Tibial artery (tissue), 4 donors: ENCODE measurements at regions not wholly inside any gene's neighbourhood (a gene's known extent, or its start where the extent isn't known, plus 50 kb on each side); places are given as distances from the start of the nearest gene placed in this dataset.

Experiments
- DNase-seq, 2 donors: peaks; one replicate each; pipeline ENCODE4 v3.0.0-alpha.2; 2019
- H3K27ac ChIP-seq, 2 donors: fragments of 200-600 bp; sonication (generic) in 1 of 2; 1 replicate in 1 of 2; 2 replicates in 1 of 2; pipeline ENCODE4 v1.5.1; 2018 to 2019; ENCODE audit warnings: mild to moderate bottlenecking in 1 of 2
- H3K27me3 ChIP-seq, 2 donors: fragments of 200-600 bp; sonication (generic) in 1 of 2; one replicate each; pipeline versions ENCODE4 v1.5.1 to v1.6.0; 2016 to 2019
- H3K36me3 ChIP-seq, 3 donors: fragments of 200-600 bp; sonication (generic) in 2 of 3; one replicate each; pipeline ENCODE4 v1.5.1; 2016 to 2019; ENCODE audit warnings: mild to moderate bottlenecking in 2 of 3
- H3K4me1 ChIP-seq, 4 donors: fragments of 200-600 bp; sonication (generic) in 2 of 4; 1 replicate in 3 of 4; 2 replicates in 1 of 4; pipeline ENCODE4 v1.5.1; 2016 to 2019
- H3K4me3 ChIP-seq, 2 donors: fragments of 200-600 bp; sonication (generic) in 1 of 2; 1 replicate in 1 of 2; 2 replicates in 1 of 2; pipeline ENCODE4 v1.5.1; 2018 to 2019; ENCODE audit warnings: mild to moderate bottlenecking in 2 of 2
- H3K9me3 ChIP-seq, 3 donors: fragments of 200-600 bp; sonication (generic) in 1 of 3; one replicate each; pipeline ENCODE4 v1.5.1; 2016 to 2019
- intact Hi-C: fragments of 100-400 bp; cut with DNase I; formaldehyde crosslinking; loops from one replicate; pipeline ENCODE4 v1.15.0; 2023; ENCODE audit warnings: low total_unique reads
- TF ChIP-seq, protein P1 (sequence below), 2 experiments: fragments of 200-600 bp in 1 of 2; fragments of 450-650 bp in 1 of 2; IDR thresholded peaks; one replicate each; pipeline ENCODE4 v1.5.1; 2017 to 2019; ENCODE audit warnings: antibody characterized with exemption in 2 of 2, mild to moderate bottlenecking in 1 of 2, moderate library complexity in 1 of 2

DNA sequence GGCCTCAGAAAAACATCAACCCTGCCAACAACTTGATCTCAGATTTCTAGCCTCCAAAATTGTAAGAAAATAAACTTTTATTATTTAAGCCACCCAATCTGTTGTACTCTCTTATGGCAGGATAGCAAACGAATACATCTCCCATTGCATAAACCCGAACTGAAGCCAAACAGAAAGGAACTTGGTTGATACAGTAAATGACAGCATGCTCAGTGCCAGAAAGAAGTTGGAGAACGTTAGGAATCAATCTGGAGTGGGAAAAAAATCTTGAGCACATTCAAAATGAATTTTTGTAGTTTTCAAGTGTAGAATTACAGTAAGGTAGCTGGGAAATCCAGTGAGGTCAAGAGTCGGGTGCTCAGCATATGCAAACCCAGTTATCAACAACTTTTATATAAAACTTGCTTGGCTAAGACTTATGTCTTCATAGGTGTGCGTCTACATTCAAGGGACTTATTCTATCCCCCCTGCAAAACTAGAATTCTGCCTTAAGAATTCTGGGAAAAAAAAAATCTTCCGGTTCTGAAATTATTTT is 157.5 kb upstream of the ANKRD50 start:
- no peak overlapping the region for H3K4me3 ChIP-seq
- TF ChIP-seq, protein P1, sequence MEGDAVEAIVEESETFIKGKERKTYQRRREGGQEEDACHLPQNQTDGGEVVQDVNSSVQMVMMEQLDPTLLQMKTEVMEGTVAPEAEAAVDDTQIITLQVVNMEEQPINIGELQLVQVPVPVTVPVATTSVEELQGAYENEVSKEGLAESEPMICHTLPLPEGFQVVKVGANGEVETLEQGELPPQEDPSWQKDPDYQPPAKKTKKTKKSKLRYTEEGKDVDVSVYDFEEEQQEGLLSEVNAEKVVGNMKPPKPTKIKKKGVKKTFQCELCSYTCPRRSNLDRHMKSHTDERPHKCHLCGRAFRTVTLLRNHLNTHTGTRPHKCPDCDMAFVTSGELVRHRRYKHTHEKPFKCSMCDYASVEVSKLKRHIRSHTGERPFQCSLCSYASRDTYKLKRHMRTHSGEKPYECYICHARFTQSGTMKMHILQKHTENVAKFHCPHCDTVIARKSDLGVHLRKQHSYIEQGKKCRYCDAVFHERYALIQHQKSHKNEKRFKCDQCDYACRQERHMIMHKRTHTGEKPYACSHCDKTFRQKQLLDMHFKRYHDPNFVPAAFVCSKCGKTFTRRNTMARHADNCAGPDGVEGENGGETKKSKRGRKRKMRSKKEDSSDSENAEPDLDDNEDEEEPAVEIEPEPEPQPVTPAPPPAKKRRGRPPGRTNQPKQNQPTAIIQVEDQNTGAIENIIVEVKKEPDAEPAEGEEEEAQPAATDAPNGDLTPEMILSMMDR (IDR thresholded peaks at IDR 0.05): no peak
- no peaks in the 10 kb centered on the region for H3K9me3 ChIP-seq
- no peaks in the 10 kb centered on the region for H3K27me3 ChIP-seq
- peak overlapping the region; percentile 55 to 61 for H3K27ac ChIP-seq
- H3K4me1 ChIP-seq: peaks cover 0 to 52% (median 16%) of the 10 kb centered on the region in 4 donors
- intact Hi-C loops: no loop called here
- DNase-seq: no peak
- H3K36me3 ChIP-seq: no peaks in the 10 kb centered on the region

DNA sequence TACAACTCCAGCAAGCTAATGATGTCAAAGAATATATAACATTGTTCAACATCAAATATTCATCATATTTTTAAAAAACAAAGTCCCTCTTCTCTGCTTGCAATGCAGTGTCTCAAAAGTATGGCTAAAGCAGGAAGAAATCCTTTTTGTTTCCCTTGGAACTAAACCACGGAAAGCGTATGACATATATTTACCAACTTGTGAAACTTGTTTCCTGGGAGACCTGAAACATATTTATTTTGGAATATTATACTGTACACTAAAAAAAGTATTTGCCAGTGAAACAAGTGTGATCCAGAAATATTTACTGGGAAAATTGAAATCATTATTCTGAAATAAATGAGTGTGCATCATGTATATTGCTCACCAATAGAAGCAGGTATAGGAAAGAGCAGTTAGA is 156.0 kb upstream of the ANKRD50 start:
- TF ChIP-seq, protein P1 (IDR thresholded peaks at IDR 0.05): no peak
- no peak for DNase-seq
- intact Hi-C loops: no loop called here
- Histone ChIP-seq H3K4me1 (peaks cover 0 to 54% (median 16%) of the 10 kb centered on the region in 4 donors), H3K36me3 (no peaks in the 10 kb centered on the region), H3K27me3 (no peaks in the 10 kb centered on the region), H3K27ac (peak overlapping the region in 1 of 2 donors; percentile 21), H3K9me3 (no peaks in the 10 kb centered on the region), H3K4me3 (no peak overlapping the region)

DNA sequence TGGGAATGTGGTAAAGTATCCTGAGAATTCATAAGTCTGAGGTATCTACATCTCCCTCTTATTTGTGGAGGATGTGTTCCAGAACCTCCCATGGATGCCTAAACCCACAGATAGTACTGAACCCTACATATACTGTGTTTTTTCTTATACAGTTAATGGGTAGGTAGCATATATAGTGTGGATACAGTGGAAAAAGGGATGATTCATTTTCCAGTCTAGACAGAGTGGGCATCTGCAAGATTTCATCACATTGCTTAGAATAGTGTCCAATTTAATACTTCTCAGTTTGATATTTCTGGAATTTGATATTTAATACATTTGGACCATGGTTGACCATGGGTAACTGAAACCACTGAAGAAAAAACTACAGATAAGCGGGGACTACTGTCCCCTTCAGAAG is 155.0 kb upstream of the ANKRD50 start:
- Histone ChIP-seq H3K4me3 (no peak overlapping the region), H3K4me1 (peaks cover 0 to 62% (median 17%) of the 10 kb centered on the region in 4 donors), H3K27ac (peak overlapping the region in 1 of 2 donors; percentile 21), H3K36me3 (no peaks in the 10 kb centered on the region), H3K9me3 (no peaks in the 10 kb centered on the region), H3K27me3 (no peaks in the 10 kb centered on the region)
- TF ChIP-seq, protein P1 (IDR thresholded peaks at IDR 0.05): no peak
- no peak for DNase-seq
- intact Hi-C loops: no loop called here

DNA sequence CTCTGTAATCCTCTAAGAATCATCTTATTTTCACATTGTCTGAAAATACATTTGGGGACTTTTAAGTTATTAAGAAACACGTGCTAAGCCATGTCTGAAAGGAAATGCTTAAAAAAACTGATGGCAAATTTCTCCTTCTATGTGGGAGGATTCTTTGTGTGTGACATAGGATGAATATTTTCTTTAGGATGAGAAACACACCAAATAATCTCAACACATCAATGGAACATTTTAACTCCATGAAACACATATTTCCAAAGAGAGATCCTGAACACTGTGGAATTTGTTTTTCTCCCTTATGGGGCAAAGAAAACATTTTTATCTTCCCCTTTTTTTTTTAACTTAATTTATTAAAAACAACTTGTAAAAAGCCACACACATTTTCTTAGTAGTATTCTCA is 153.8 kb upstream of the ANKRD50 start:
- no peaks in the 10 kb centered on the region for H3K9me3 ChIP-seq
- peaks cover 0 to 74% (median 19%) of the 10 kb centered on the region in 4 donors for H3K4me1 ChIP-seq
- H3K4me3 ChIP-seq: no peak overlapping the region
- TF ChIP-seq, protein P1 (IDR thresholded peaks at IDR 0.05): no peak
- H3K27me3 ChIP-seq: no peaks in the 10 kb centered on the region
- no peak for DNase-seq
- H3K36me3 ChIP-seq: no peaks in the 10 kb centered on the region
- intact Hi-C loops: no loop called here
- H3K27ac ChIP-seq: no peak overlapping the region

DNA sequence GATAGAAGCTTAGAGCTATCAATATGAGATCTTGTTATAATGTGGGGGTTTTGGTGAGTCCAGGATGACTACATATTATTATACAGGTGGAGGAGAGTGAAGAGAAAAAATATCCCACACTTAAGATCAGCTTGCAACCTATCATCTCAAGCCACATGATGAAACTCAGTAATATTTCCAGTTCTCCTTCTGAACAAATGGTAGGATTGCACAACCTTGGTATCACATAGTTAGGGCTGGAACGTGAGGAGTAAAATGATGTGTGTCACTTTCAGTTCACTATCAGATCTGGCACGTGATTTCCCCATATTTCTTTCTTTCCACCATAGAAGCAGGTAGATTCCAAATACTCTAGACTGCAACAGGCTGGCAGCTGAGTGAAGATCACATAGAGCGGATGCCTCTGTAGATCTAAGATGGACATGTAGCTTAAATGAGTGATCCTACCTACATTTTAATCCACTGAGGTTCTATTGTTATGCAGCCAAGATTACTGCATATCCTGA is 150.6 kb upstream of the ANKRD50 start:
- Histone ChIP-seq H3K27ac (no peak overlapping the region), H3K4me1 (peaks cover 0 to 54% (median 8%) of the 10 kb centered on the region in 4 donors), H3K9me3 (no peaks in the 10 kb centered on the region), H3K27me3 (no peaks in the 10 kb centered on the region), H3K36me3 (no peaks in the 10 kb centered on the region), H3K4me3 (no peak overlapping the region)
- intact Hi-C loops: no loop called here
- no peak for DNase-seq
- TF ChIP-seq, protein P1 (IDR thresholded peaks at IDR 0.05): no peak
